A549 (cell line): ENCODE measurements at regions not wholly inside any gene's neighbourhood (a gene's known extent, or its start where the extent isn't known, plus 50 kb on each side); places are given as distances from the start of the nearest gene placed in this dataset.

ENCODE experiments used
- CEBPB ChIP-seq, 2 experiments: fragments of >200 bp in 1 of 2; sonication (Bioruptor Twin) in 1 of 2; formaldehyde crosslinking in 1 of 2; IDR thresholded peaks; 2 replicates each; pipeline ENCODE4 v1.6.1; 2012 to 2016
- CHD2 ChIP-seq: fragments of 150-350 bp; IDR thresholded peaks from 2 replicates; pipeline ENCODE4 v1.6.1; 2014; ENCODE audit warnings: low read length; ENCODE audit not compliant: partially characterized antibody
- EP300 ChIP-seq, 2 experiments: fragments of >200 bp; sonication (Bioruptor Twin); formaldehyde crosslinking; IDR thresholded peaks; 2 replicates in 1 of 2; 3 replicates in 1 of 2; pipeline ENCODE4 v1.6.1; 2016 to 2017
- MYC ChIP-seq: IDR thresholded peaks from 2 replicates; pipeline ENCODE4 v1.6.1; 2012; ENCODE audit warnings: mild to moderate bottlenecking, inconsistent platforms, low read length, improper control_type of control experiment, borderline replicate concordance
- PHF8 ChIP-seq: fragments of 200-600 bp; sonication (generic); IDR thresholded peaks from 2 replicates; pipeline ENCODE4 v1.6.1; 2016; ENCODE audit warnings: low read depth, mild to moderate bottlenecking, antibody characterized with exemption, moderate library complexity, borderline replicate concordance
- POLR2A ChIP-seq: IDR thresholded peaks from 2 replicates; pipeline ENCODE4 v1.6.1; 2012; ENCODE audit warnings: mild to moderate bottlenecking, low read length
- RCOR1 ChIP-seq: fragments of 150-350 bp; IDR thresholded peaks from 2 replicates; pipeline ENCODE4 v1.6.1; 2014; ENCODE audit warnings: antibody characterized with exemption, low read length, low read depth
- TF ChIP-seq, protein P1 (sequence below): IDR thresholded peaks from 2 replicates; pipeline ENCODE4 v1.6.1; 2012
- TF ChIP-seq, protein P2 (sequence below): fragments of 450-650 bp; IDR thresholded peaks from 2 replicates; pipeline ENCODE4 v1.6.1; 2014; ENCODE audit warnings: antibody characterized with exemption

DNA sequence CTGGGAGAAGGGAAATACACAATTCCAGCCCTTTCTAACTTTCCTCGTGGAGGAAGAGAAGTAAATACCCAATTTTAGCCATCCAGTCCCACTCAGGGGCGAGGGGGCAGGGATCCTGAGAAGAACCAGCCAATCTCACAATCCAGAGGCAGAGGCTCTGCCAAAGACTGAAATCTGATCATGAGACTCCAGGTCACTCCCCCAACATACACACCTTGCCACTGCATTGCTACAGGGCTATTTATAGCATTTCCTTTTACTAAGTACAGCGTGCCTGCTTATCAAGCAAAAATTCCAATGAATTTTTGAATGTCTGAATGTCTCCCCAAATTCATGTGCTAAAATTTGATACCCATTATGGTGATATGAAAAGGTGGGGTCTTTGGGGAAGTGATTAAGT, 1687.5 kb downstream of the EFNB2 start:
- TF ChIP-seq CEBPB (IDR thresholded peaks at IDR 0.05) (no peak), MYC (no peak), POLR2A (no peak), PHF8 (no peak), RCOR1 (no peak), EP300 (IDR thresholded peaks at IDR 0.05) (no peak), CHD2 (no peak)
- TF ChIP-seq, protein P1, sequence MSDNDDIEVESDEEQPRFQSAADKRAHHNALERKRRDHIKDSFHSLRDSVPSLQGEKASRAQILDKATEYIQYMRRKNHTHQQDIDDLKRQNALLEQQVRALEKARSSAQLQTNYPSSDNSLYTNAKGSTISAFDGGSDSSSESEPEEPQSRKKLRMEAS, result no peak
- TF ChIP-seq, protein P2, sequence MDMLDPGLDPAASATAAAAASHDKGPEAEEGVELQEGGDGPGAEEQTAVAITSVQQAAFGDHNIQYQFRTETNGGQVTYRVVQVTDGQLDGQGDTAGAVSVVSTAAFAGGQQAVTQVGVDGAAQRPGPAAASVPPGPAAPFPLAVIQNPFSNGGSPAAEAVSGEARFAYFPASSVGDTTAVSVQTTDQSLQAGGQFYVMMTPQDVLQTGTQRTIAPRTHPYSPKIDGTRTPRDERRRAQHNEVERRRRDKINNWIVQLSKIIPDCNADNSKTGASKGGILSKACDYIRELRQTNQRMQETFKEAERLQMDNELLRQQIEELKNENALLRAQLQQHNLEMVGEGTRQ, result no peak
